ENCODE measurements at regions not wholly inside any gene's neighbourhood (a gene's known extent, or its start where the extent isn't known, plus 50 kb on each side); places are given as distances from the start of the nearest gene placed in this dataset.

DNA sequence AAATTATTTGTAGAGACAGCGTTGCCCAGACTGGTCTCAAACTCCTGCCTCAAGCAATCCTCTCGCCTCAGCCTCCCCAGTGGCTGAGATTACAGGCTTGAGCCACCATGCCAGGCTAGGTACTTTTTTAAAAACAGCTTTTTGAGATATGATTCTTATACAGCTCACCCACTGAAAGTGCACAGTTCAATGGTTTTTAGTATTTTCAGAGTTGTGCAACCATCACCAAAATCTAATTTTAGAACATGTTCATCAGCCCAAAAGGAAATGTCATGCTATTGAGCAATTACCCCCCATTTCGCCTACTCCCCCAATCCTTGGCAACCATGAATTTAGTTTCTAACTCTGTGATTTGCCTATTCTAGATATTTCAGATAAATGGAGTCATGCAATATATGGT is 73.7 kb downstream of the EVX1 start:
- Histone ChIP-seq H3K36me3 (ENCODE audit: insufficient read depth, low read length) (no peaks in the 10 kb centered on the region), H3K27ac (ENCODE audit: low read length) (no peak overlapping the region), H3K9me3 (ENCODE audit: low read length) (peaks cover 7% of the 10 kb centered on the region), H4K20me1 (ENCODE audit: insufficient read depth) (no peaks in the 10 kb centered on the region), H3F3A (ENCODE audit: insufficient read depth, low read length, poor library complexity, severe bottlenecking) (no peaks in the 10 kb centered on the region), H3K9me2 (ENCODE audit: insufficient read depth, low read length) (no peaks in the 10 kb centered on the region), H3K79me2 (replicated peaks; ENCODE audit: insufficient read depth, low read length) (no peaks in the 10 kb centered on the region), H3K4me2 (ENCODE audit: low read length) (no peak overlapping the region), H3K27me3 (ENCODE audit: insufficient read depth, low read depth, low read length) (no peaks in the 10 kb centered on the region), H2AFZ (ENCODE audit: low read depth, low read length) (no peak overlapping the region), H3K4me3 (ENCODE audit: low read length) (no peak overlapping the region), H3K9ac (ENCODE audit: low read length) (no peak overlapping the region)
- TF ChIP-seq EZH2 (IDR thresholded peaks at IDR 0.05; ENCODE audit: borderline replicate concordance, insufficient read depth, low read length, poor library complexity, severe bottlenecking) = no peak

DNA sequence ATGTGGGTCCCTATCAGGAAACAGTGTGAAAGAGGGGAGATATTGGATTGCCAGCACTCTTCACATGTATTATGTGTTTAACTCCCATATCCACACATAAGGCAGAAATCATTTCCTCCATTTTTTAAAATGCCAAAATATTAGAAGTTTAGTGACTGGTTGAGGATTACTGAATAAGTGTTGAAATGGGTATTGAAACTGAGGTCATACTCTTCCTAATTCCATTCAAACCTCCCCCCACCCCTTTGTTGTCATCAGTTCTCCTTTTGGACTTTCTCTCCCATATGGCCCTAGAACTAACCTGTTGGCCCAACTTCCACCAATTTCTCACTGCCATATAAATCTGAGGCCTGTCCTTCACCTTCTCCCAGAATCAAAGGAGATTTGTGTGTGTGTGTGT is 81.6 kb downstream of the EVX1 start:
- Histone ChIP-seq H3K9ac (ENCODE audit: low read length) (no peak overlapping the region), H4K20me1 (ENCODE audit: insufficient read depth) (no peaks in the 10 kb centered on the region), H3K27ac (ENCODE audit: low read length) (no peak overlapping the region), H3K27me3 (ENCODE audit: insufficient read depth, low read depth, low read length) (no peaks in the 10 kb centered on the region), H3K36me3 (ENCODE audit: insufficient read depth, low read length) (no peaks in the 10 kb centered on the region), H3K9me3 (ENCODE audit: low read length) (peaks cover 7% of the 10 kb centered on the region), H3K4me2 (ENCODE audit: low read length) (no peak overlapping the region), H3F3A (ENCODE audit: insufficient read depth, low read length, poor library complexity, severe bottlenecking) (no peaks in the 10 kb centered on the region), H3K4me3 (ENCODE audit: low read length) (no peak overlapping the region), H2AFZ (ENCODE audit: low read depth, low read length) (no peak overlapping the region), H3K79me2 (replicated peaks; ENCODE audit: insufficient read depth, low read length) (no peaks in the 10 kb centered on the region), H3K9me2 (ENCODE audit: insufficient read depth, low read length) (no peaks in the 10 kb centered on the region)
- TF ChIP-seq EP300 (conservative IDR thresholded peaks at IDR 0.05; ENCODE audit: poor library complexity, severe bottlenecking) (no peak), POLR2AphosphoS5 (IDR thresholded peaks at IDR 0.05) (no peak), RAD21 (conservative IDR thresholded peaks at IDR 0.05) (no peak), MXI1 (conservative IDR thresholded peaks at IDR 0.05; ENCODE audit: poor library complexity, severe bottlenecking) (no peak), EZH2 (IDR thresholded peaks at IDR 0.05; ENCODE audit: borderline replicate concordance, insufficient read depth, low read length, poor library complexity, severe bottlenecking) (no peak), SMC3 (conservative IDR thresholded peaks at IDR 0.05; ENCODE audit: poor library complexity) (no peak), TAF1 (IDR thresholded peaks at IDR 0.05; ENCODE audit: low read depth) (no peak)
- TF ChIP-seq, protein P1, sequence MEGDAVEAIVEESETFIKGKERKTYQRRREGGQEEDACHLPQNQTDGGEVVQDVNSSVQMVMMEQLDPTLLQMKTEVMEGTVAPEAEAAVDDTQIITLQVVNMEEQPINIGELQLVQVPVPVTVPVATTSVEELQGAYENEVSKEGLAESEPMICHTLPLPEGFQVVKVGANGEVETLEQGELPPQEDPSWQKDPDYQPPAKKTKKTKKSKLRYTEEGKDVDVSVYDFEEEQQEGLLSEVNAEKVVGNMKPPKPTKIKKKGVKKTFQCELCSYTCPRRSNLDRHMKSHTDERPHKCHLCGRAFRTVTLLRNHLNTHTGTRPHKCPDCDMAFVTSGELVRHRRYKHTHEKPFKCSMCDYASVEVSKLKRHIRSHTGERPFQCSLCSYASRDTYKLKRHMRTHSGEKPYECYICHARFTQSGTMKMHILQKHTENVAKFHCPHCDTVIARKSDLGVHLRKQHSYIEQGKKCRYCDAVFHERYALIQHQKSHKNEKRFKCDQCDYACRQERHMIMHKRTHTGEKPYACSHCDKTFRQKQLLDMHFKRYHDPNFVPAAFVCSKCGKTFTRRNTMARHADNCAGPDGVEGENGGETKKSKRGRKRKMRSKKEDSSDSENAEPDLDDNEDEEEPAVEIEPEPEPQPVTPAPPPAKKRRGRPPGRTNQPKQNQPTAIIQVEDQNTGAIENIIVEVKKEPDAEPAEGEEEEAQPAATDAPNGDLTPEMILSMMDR (IDR thresholded peaks at IDR 0.05; ENCODE audit: poor library complexity, severe bottlenecking) = no peak
- TF ChIP-seq, protein P2, sequence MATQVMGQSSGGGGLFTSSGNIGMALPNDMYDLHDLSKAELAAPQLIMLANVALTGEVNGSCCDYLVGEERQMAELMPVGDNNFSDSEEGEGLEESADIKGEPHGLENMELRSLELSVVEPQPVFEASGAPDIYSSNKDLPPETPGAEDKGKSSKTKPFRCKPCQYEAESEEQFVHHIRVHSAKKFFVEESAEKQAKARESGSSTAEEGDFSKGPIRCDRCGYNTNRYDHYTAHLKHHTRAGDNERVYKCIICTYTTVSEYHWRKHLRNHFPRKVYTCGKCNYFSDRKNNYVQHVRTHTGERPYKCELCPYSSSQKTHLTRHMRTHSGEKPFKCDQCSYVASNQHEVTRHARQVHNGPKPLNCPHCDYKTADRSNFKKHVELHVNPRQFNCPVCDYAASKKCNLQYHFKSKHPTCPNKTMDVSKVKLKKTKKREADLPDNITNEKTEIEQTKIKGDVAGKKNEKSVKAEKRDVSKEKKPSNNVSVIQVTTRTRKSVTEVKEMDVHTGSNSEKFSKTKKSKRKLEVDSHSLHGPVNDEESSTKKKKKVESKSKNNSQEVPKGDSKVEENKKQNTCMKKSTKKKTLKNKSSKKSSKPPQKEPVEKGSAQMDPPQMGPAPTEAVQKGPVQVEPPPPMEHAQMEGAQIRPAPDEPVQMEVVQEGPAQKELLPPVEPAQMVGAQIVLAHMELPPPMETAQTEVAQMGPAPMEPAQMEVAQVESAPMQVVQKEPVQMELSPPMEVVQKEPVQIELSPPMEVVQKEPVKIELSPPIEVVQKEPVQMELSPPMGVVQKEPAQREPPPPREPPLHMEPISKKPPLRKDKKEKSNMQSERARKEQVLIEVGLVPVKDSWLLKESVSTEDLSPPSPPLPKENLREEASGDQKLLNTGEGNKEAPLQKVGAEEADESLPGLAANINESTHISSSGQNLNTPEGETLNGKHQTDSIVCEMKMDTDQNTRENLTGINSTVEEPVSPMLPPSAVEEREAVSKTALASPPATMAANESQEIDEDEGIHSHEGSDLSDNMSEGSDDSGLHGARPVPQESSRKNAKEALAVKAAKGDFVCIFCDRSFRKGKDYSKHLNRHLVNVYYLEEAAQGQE (IDR thresholded peaks at IDR 0.05; ENCODE audit: borderline replicate concordance) = no peak

DNA sequence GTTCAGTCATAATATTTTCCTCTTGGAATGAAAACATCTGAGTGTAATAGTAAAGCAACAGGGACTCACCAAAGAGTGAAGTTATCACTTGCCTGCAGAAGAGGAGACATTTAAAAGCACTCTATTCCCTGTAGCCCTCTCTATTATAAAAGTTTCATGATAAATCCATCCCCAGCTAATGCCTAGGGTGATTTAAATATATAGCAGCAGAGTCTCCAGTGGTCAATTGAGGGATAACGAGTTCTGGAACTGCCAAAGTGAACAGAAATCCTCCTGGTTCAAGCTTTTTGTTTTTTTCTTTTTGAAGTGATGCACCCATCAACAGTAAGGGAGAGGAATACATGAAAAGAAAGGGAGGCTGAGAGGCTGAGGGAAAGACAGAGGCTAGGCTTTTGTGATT is 87.3 kb downstream of the EVX1 start:
- no peak overlapping the region for H3K4me3 ChIP-seq (ENCODE audit: low read length)
- no peak overlapping the region for H2AFZ ChIP-seq (ENCODE audit: low read depth, low read length)
- H3K27me3 ChIP-seq (ENCODE audit: insufficient read depth, low read depth, low read length) = no peaks in the 10 kb centered on the region
- H3K9ac ChIP-seq (ENCODE audit: low read length) = no peak overlapping the region
- H3K27ac ChIP-seq (ENCODE audit: low read length) = no peak overlapping the region
- TF ChIP-seq RAD21 (conservative IDR thresholded peaks at IDR 0.05) = no peak
- TF ChIP-seq, protein P1 (IDR thresholded peaks at IDR 0.05; ENCODE audit: poor library complexity, severe bottlenecking) = peak; percentile 9
- no peaks in the 10 kb centered on the region for H3K9me3 ChIP-seq (ENCODE audit: low read length)
- no peaks in the 10 kb centered on the region for H3F3A ChIP-seq (ENCODE audit: insufficient read depth, low read length, poor library complexity, severe bottlenecking)
- H3K4me2 ChIP-seq (ENCODE audit: low read length) = no peak overlapping the region
- H3K79me2 ChIP-seq (replicated peaks; ENCODE audit: insufficient read depth, low read length) = no peaks in the 10 kb centered on the region
- H4K20me1 ChIP-seq (ENCODE audit: insufficient read depth) = no peaks in the 10 kb centered on the region
- H3K36me3 ChIP-seq (ENCODE audit: insufficient read depth, low read length) = no peaks in the 10 kb centered on the region
- H3K9me2 ChIP-seq (ENCODE audit: insufficient read depth, low read length) = no peaks in the 10 kb centered on the region
